ENCODE measurements at regions not wholly inside any gene's neighbourhood (a gene's known extent, or its start where the extent isn't known, plus 50 kb on each side); places are given as distances from the start of the nearest gene placed in this dataset.

DNA sequence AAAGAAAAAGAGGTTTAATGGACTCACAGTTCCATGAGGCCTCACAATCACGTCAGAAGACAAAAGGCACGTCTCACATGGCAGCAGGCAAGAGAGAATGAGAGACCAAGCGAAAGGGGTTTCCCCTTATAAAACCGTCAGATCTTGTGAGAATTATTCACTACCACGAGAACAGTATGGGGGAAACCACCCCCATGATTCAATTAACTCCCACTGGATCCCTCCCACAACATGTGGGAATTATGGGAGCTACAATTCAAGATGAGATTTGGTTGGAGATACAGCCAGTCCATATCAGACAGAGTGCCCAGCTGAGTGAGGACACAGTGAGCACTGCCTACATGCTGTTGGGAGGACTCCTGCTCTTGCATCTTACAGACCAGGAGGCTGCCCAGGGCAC is 148.4 kb downstream of the TEX36 start:
- TF ChIP-seq, protein P1, sequence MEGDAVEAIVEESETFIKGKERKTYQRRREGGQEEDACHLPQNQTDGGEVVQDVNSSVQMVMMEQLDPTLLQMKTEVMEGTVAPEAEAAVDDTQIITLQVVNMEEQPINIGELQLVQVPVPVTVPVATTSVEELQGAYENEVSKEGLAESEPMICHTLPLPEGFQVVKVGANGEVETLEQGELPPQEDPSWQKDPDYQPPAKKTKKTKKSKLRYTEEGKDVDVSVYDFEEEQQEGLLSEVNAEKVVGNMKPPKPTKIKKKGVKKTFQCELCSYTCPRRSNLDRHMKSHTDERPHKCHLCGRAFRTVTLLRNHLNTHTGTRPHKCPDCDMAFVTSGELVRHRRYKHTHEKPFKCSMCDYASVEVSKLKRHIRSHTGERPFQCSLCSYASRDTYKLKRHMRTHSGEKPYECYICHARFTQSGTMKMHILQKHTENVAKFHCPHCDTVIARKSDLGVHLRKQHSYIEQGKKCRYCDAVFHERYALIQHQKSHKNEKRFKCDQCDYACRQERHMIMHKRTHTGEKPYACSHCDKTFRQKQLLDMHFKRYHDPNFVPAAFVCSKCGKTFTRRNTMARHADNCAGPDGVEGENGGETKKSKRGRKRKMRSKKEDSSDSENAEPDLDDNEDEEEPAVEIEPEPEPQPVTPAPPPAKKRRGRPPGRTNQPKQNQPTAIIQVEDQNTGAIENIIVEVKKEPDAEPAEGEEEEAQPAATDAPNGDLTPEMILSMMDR (conservative IDR thresholded peaks at IDR 0.05; ENCODE audit: low read length) = no peak
- no peak for TF ChIP-seq EZH2phosphoT487 (IDR thresholded peaks at IDR 0.05; ENCODE audit: borderline replicate concordance, low read depth, low read length)

All from OCI-LY7 (cell line).